ENCODE measurements at regions not wholly inside any gene's neighbourhood (a gene's known extent, or its start where the extent isn't known, plus 50 kb on each side); places are given as distances from the start of the nearest gene placed in this dataset.

DNA sequence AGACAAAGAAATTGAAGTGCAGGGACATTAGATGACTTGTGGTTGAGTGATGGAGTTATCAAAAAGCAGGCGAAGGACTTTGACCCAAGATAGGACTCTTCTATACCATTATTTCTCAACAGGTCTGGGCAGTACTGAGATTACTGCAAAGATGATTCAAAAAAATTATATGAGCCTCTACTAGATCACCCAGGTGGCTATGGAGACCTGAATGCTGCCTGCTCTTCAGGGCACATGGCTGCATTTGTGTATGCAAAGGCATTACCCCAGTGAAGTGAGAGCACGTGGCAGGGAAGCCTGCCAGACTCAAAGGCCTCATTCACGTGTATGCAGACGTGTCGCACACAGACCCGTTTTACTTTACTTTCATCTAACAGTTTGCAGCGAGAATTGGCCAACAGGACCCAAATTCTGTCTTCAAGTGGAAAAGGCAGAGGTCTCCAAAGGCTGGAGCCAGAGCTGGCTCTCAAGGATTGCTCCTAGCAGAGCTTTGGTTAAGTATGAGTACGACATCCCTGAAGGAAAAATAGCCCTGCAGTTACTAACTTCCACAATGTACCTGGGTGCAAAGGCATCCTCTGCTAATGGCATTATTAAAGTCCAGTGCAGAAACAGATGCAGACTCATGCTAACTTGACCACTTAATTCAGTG, 113.8 kb upstream of the ARMC2 start:
- peak overlapping the region in 1 of 8 donors; percentile 6 for H3K27ac ChIP-seq
- no peak for DNase-seq
- H3K27me3 ChIP-seq (replicated peaks in 1 of 7): no peaks in the 10 kb centered on the region
- no peaks in the 10 kb centered on the region for H3K36me3 ChIP-seq
- no peak overlapping the region for H3K4me3 ChIP-seq
- TF ChIP-seq POLR2AphosphoS5 (IDR thresholded peaks at IDR 0.05): no peak
- no peak for TF ChIP-seq POLR2A (IDR thresholded peaks at IDR 0.05)
- TF ChIP-seq, protein P1, sequence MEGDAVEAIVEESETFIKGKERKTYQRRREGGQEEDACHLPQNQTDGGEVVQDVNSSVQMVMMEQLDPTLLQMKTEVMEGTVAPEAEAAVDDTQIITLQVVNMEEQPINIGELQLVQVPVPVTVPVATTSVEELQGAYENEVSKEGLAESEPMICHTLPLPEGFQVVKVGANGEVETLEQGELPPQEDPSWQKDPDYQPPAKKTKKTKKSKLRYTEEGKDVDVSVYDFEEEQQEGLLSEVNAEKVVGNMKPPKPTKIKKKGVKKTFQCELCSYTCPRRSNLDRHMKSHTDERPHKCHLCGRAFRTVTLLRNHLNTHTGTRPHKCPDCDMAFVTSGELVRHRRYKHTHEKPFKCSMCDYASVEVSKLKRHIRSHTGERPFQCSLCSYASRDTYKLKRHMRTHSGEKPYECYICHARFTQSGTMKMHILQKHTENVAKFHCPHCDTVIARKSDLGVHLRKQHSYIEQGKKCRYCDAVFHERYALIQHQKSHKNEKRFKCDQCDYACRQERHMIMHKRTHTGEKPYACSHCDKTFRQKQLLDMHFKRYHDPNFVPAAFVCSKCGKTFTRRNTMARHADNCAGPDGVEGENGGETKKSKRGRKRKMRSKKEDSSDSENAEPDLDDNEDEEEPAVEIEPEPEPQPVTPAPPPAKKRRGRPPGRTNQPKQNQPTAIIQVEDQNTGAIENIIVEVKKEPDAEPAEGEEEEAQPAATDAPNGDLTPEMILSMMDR (IDR thresholded peaks at IDR 0.05 in 8 of 11, conservative IDR thresholded peaks at IDR 0.05 in 3 of 11): no peak
- no peaks in the 10 kb centered on the region for H3K9me3 ChIP-seq
- 77 to 94% (median 88%) methylated on average over 8 of the region's 8 CpGs for WGBS, 5 donors
- H3K4me1 ChIP-seq: peaks cover 0 to 29% (median 3%) of the 10 kb centered on the region in 6 donors
- intact Hi-C loops (cut with DNase I; ENCODE audit: low total_unique reads): no loop called here

DNA sequence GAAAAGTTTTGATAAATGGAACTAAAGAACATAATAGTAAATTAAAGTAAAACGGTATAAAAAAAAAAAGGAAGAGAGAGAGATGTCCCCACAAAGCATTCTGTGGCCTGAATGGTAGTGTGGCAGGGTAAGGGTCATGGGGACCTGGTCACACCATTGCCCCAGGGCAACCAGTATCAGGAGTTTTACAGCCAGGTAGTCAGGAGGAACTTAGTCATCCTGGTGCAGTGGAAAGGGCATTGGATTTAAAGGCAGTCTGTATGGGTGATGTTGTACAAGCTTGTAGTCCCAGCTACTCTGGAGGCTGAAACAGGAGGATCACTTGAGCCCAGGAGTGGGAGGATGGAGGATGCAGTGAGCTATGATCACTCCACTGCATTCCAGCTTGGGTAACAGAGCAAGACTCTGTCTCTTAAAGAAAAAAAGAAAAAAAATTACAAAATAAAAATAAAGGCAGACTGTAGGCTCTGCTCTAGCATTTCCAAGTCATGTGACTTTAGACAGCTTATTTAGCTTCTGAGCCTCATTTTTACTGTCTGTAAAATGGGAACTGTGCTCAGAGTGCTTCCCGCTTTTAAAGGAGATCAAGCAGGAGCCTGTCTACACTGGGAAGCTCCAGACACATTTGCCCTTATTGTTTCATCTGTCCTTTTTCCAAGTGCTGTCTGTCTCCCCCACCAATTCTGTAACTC, 112.8 kb upstream of the ARMC2 start:
- DNase-seq: no peak
- Histone ChIP-seq H3K27me3 (replicated peaks in 1 of 7) (no peaks in the 10 kb centered on the region), H3K4me3 (no peak overlapping the region), H3K9me3 (no peaks in the 10 kb centered on the region), H3K36me3 (no peaks in the 10 kb centered on the region), H3K27ac (no peak overlapping the region), H3K4me1 (peaks cover 0 to 29% (median 3%) of the 10 kb centered on the region in 6 donors)
- intact Hi-C loops (cut with DNase I; ENCODE audit: low total_unique reads): no loop called here
- 81 to 90% (median 88%) methylated on average over 2 of the region's 2 CpGs for WGBS, 5 donors
- TF ChIP-seq, protein P1 (IDR thresholded peaks at IDR 0.05 in 8 of 11, conservative IDR thresholded peaks at IDR 0.05 in 3 of 11): no peak
- TF ChIP-seq POLR2A (IDR thresholded peaks at IDR 0.05) (no peak), POLR2AphosphoS5 (IDR thresholded peaks at IDR 0.05) (no peak)

DNA sequence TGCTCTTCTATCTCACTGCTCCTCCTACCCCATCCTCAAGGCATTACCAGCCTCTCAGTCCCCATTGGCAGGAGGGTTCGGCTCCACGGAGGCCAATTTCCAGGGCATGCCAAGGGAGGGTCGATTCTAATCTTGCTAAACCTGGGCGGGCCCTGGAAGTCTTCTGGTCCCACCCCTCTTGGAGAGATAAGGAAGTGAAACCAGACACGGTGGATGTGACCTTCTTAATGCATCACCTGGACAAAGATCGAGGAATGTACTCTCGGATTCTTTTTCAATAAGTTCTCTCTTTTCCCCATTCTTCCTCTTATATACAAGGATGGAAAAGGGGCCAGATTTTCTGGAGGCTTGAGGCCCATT, 112.2 kb upstream of the ARMC2 start:
- TF ChIP-seq, protein P1 (IDR thresholded peaks at IDR 0.05 in 8 of 11, conservative IDR thresholded peaks at IDR 0.05 in 3 of 11): no peak
- TF ChIP-seq POLR2AphosphoS5 (IDR thresholded peaks at IDR 0.05) (no peak), POLR2A (IDR thresholded peaks at IDR 0.05) (no peak)
- Histone ChIP-seq H3K4me3 (no peak overlapping the region), H3K27me3 (replicated peaks in 1 of 7) (no peaks in the 10 kb centered on the region), H3K9me3 (no peaks in the 10 kb centered on the region), H3K27ac (no peak overlapping the region), H3K36me3 (no peaks in the 10 kb centered on the region), H3K4me1 (peaks cover 0 to 29% (median 3%) of the 10 kb centered on the region in 6 donors)
- whole genome bisulfite sequencing, 5 donors: 58 to 71% (median 67%) methylated on average over 7 of the region's 7 CpGs
- intact Hi-C loops (cut with DNase I; ENCODE audit: low total_unique reads): no loop called here
- DNase-seq: no peak

DNA sequence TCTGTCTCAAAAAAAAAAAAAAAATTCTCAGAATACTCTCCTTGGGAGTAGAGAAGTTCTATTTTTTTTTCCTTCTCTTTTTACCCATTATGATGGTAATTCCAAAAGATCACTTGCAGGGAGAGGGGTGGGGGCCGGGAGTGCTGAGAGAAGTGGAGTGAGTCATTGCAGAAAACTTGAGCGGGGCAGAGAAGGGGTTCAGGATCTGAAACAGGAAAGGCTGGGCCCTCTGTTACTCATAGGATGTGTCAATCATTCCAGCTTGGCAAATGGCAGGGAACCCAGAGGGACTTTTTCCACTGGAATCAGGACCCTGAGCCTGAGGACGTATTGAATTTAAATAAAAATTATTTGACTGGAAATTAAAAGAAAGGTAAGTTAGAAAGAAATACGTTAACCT, 111.4 kb upstream of the ARMC2 start:
- Histone ChIP-seq H3K9me3 (no peaks in the 10 kb centered on the region), H3K36me3 (no peaks in the 10 kb centered on the region), H3K27me3 (replicated peaks in 1 of 7) (no peaks in the 10 kb centered on the region), H3K4me3 (no peak overlapping the region), H3K27ac (no peak overlapping the region), H3K4me1 (peaks cover 0 to 33% (median 7%) of the 10 kb centered on the region in 6 donors)
- intact Hi-C loops (cut with DNase I; ENCODE audit: low total_unique reads): no loop called here
- WGBS, 5 donors: 34 to 42% (median 39%) methylated on average over 4 of the region's 4 CpGs
- DNase-seq: no peak
- TF ChIP-seq POLR2AphosphoS5 (IDR thresholded peaks at IDR 0.05) (no peak), POLR2A (IDR thresholded peaks at IDR 0.05) (no peak)
- TF ChIP-seq, protein P1 (IDR thresholded peaks at IDR 0.05 in 8 of 11, conservative IDR thresholded peaks at IDR 0.05 in 3 of 11): no peak

Data from spleen (tissue), 11 donors.